ENCODE measurements at regions not wholly inside any gene's neighbourhood (a gene's known extent, or its start where the extent isn't known, plus 50 kb on each side); places are given as distances from the start of the nearest gene placed in this dataset.

- H3K36me3 ChIP-seq (ENCODE audit: control insufficient read depth, insufficient read depth, low read length) = no peaks in the 10 kb centered on the region
Measured at GRCh38 chr18:44197832-44198611, 482.7 kb upstream of the SETBP1 start.

DNA sequence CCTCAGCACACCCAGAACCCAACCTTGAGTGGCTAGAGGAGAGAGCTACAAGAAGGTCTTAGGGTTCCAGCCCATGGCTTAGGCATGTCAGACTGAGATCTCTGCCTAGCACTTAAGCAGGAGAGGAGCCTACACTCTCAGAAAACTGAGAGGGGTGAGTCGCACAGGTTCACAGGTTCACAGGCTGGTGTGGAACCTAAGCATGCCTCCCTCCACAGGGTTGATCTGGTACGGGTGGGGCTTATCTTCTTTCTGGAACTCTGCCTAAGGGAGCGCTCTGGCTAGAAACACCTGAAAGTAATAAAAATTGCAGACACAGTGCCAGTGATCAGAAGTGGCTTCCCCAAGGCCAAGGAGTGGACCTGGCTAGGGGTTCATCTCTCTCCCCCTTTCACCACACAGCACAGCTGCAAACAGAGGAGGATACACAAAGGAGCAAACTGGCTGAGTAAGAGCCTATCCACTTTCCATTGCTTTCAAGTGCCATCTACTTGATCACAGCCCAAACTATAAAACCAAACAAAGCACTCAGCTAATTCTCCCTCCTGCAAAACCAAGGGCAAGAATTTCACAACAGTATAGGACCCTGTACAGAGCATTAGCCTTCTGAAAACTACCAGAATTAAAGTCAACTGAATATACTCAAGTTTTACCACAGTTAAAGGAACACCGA, 481.9 kb upstream of the SETBP1 start:
- H3K36me3 ChIP-seq (ENCODE audit: control insufficient read depth, insufficient read depth, low read length) = no peaks in the 10 kb centered on the region
- DNase-seq (ENCODE audit: low read depth) = no peak
- no peak for TF ChIP-seq CTCF (IDR thresholded peaks at IDR 0.05; ENCODE audit: insufficient read depth, low read length, poor library complexity, severe bottlenecking)
- H3K4me3 ChIP-seq (ENCODE audit: low read depth, low read length) = no peak overlapping the region
- no peaks in the 10 kb centered on the region for H3K27me3 ChIP-seq (ENCODE audit: control insufficient read depth, insufficient read depth, low read length)

More at GRCh38 chr18:44197832-44198611, 482.7 kb upstream of the SETBP1 start:
- no peaks in the 10 kb centered on the region for H3K27me3 ChIP-seq (ENCODE audit: control insufficient read depth, insufficient read depth, low read length)
- no peak overlapping the region for H3K4me3 ChIP-seq (ENCODE audit: low read depth, low read length)
- TF ChIP-seq CTCF (IDR thresholded peaks at IDR 0.05; ENCODE audit: insufficient read depth, low read length, poor library complexity, severe bottlenecking) = no peak
- no peak for DNase-seq (ENCODE audit: low read depth)

- Histone ChIP-seq H3K36me3 (ENCODE audit: control insufficient read depth, insufficient read depth, low read length) (no peaks in the 10 kb centered on the region), H3K27me3 (ENCODE audit: control insufficient read depth, insufficient read depth, low read length) (no peaks in the 10 kb centered on the region), H3K4me3 (ENCODE audit: low read depth, low read length) (no peak overlapping the region)
- no peak for TF ChIP-seq CTCF (IDR thresholded peaks at IDR 0.05; ENCODE audit: insufficient read depth, low read length, poor library complexity, severe bottlenecking)
- DNase-seq (ENCODE audit: low read depth) = no peak
Measured at GRCh38 chr18:44213293-44213692, 467.4 kb upstream of the SETBP1 start.

- H3K27me3 ChIP-seq (ENCODE audit: control insufficient read depth, insufficient read depth, low read length) = no peaks in the 10 kb centered on the region
- TF ChIP-seq CTCF (IDR thresholded peaks at IDR 0.05; ENCODE audit: insufficient read depth, low read length, poor library complexity, severe bottlenecking) = no peak
- H3K4me3 ChIP-seq (ENCODE audit: low read depth, low read length) = no peak overlapping the region
- H3K36me3 ChIP-seq (ENCODE audit: control insufficient read depth, insufficient read depth, low read length) = no peaks in the 10 kb centered on the region
- DNase-seq (ENCODE audit: low read depth) = no peak
Measured at GRCh38 chr18:44214396-44214795, 466.3 kb upstream of the SETBP1 start.

DNA sequence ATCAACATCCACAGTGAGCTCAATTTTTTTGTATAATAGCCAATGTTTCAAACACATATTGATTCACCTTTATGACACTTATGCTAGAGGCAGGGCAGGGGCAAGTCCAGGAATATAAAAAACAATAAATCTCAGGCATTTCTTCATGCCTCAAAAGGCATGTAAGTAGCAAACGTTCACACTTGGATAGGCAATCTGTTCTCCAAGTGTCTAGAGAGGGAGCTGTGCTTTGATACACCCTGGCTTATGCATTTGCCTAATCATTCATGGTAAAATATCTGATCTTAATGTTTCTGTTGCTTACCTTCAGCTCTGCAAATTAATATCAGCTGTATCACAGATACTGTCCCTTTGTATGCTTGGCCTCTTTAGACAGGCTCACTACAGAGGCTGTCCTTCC, 464.5 kb upstream of the SETBP1 start:
- no peak overlapping the region for H3K4me3 ChIP-seq (ENCODE audit: low read depth, low read length)
- no peak for DNase-seq (ENCODE audit: low read depth)
- H3K27me3 ChIP-seq (ENCODE audit: control insufficient read depth, insufficient read depth, low read length) = no peaks in the 10 kb centered on the region
- no peak for TF ChIP-seq CTCF (IDR thresholded peaks at IDR 0.05; ENCODE audit: insufficient read depth, low read length, poor library complexity, severe bottlenecking)
- H3K36me3 ChIP-seq (ENCODE audit: control insufficient read depth, insufficient read depth, low read length) = no peaks in the 10 kb centered on the region

Measured in kidney epithelial cell (primary cell).